Adrenal gland (tissue), 9 donors: ENCODE measurements at regions not wholly inside any gene's neighbourhood (a gene's known extent, or its start where the extent isn't known, plus 50 kb on each side); places are given as distances from the start of the nearest gene placed in this dataset.

Experiments
- DNase-seq, 7 donors: peaks; one replicate each; pipeline ENCODE4 v3.0.0-alpha.2; 2019 to 2020
- H3K27ac ChIP-seq, 5 donors: fragments of 200-600 bp; sonication (generic) in 4 of 5; 1 replicate in 3 of 5; 2 replicates in 2 of 5; pipeline versions ENCODE4 v1.5.1 to v1.8.0; 2016 to 2020; ENCODE audit warnings: mild to moderate bottlenecking in 1 of 5
- H3K27me3 ChIP-seq: fragments of 200-600 bp; 2 replicates; pipeline ENCODE4 v1.8.0; 2021
- H3K36me3 ChIP-seq, 2 donors: fragments of 200-600 bp; replicated peaks in 1 of 2; 1 replicate in 1 of 2; 2 replicates in 1 of 2; pipeline versions ENCODE4 v1.5.1 to v1.8.0; 2018 to 2022
- H3K4me1 ChIP-seq, 2 donors: fragments of 200-600 bp; replicated peaks in 1 of 2; 1 replicate in 1 of 2; 2 replicates in 1 of 2; pipeline versions ENCODE4 v1.5.1 to v1.8.0; 2018 to 2021
- H3K4me3 ChIP-seq, 4 donors: fragments of 200-600 bp; sonication (generic) in 3 of 4; one replicate each; pipeline ENCODE4 v1.5.1; 2016 to 2018
- H3K9me3 ChIP-seq, 3 donors: fragments of 200-600 bp; sonication (generic) in 1 of 3; replicated peaks in 1 of 3; 1 replicate in 2 of 3; 2 replicates in 1 of 3; pipeline versions ENCODE4 v1.5.1 to v1.8.0; 2016 to 2021
- CTCF ChIP-seq, 6 experiments: fragments of 450-650 bp in 4 of 6; fragments of 200-600 bp in 2 of 6; sonication (generic) in 1 of 6; IDR thresholded peaks; 1 replicate in 5 of 6; 2 replicates in 1 of 6; pipeline versions ENCODE4 v1.5.1 to v1.8.0; 2016 to 2021; ENCODE audit warnings: antibody characterized with exemption in 6 of 6, mild to moderate bottlenecking in 2 of 6, moderate library complexity in 1 of 6
- POLR2A ChIP-seq, 2 donors: fragments of 450-650 bp; IDR thresholded peaks; one replicate each; pipeline ENCODE4 v1.6.1; 2017; ENCODE audit warnings: antibody characterized with exemption in 2 of 2, mild to moderate bottlenecking in 2 of 2, moderate library complexity in 1 of 2
- WGBS, 4 donors: extraction: QIAGEN DNeasy Blood & Tissue Kit in 2 of 4; methylation state at CpG; one replicate each; pipeline versions ENCODE4 v1.1.5 to v1.1.7; 2013 to 2017; 5-methylcytosine and 5-hydroxymethylcytosine counted together
- intact Hi-C, 2 donors: fragments of 100-400 bp; cut with DNase I; formaldehyde crosslinking; loops; one replicate each; pipeline versions ENCODE4 v1.14.1 to v1.15.0; 2022 to 2023
- donor health status: healthy with polysubstance abuse.
- donor health status: Bipolar disorder and iron deficiency.
- donor health status: DM: yes; HTN: yes; CAD: no.
- donor health status: DM: no; HTN: no; CAD: no.
- donor health status: DM: no; HTN: no; CAD: no.

DNA sequence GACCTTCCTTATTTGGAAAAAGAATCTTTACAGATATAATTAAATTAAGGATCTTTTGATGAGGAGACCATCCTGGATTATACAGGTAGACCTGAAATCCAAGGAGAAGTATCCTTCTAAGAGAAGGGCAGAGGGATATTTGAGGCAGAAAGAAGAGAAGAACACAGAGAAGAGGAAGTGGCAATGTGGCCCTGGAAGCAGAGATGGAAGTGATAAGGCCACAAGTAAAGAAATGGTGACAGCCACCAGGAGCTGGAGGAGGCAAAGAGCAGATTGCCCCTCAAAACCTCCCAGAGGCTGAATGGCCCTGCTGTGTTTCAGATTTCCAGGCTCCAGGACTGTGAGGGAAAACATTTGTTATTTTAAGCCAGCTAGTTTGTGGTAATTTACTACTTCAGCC is 93.0 kb upstream of the ANKRD55 start:
- Histone ChIP-seq H3K9me3 (no peaks in the 10 kb centered on the region), H3K27me3 (peaks cover 2% of the 10 kb centered on the region), H3K27ac (no peak overlapping the region), H3K4me1 (no peaks in the 10 kb centered on the region), H3K36me3 (no peaks in the 10 kb centered on the region), H3K4me3 (no peak overlapping the region)
- intact Hi-C loops = no loop called here
- TF ChIP-seq POLR2A (IDR thresholded peaks at IDR 0.05) (no peak), CTCF (IDR thresholded peaks at IDR 0.05) (no peak)
- DNase-seq = no peak

DNA sequence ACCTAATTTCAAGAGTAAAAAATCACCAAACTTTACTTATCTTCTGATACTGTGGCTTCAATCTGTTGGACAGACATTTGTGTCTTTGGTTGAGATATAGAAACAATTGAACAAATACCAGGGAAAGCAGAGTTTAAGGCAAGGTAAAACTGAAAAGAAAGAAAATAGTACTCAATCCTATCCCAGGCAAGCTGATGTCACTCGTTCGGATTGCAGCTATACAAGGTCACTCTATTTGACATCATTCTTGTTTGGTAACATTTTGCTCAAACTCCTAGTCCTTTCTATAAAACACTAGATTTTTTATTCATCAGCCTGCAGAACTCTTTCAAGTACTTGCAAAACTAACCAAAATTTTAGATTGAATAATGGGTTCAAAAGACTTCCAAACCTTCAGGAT is 91.9 kb upstream of the ANKRD55 start:
- 44 to 78% (median 53%) methylated on average over 2 of the region's 2 CpGs for WGBS, 4 donors
- intact Hi-C loops = no loop called here
- no peak overlapping the region for H3K4me3 ChIP-seq
- peak in 1 of 7 donors; percentile 28 for DNase-seq
- H3K4me1 ChIP-seq = no peaks in the 10 kb centered on the region
- H3K27ac ChIP-seq = no peak overlapping the region
- H3K36me3 ChIP-seq = no peaks in the 10 kb centered on the region
- peaks cover 2% of the 10 kb centered on the region for H3K27me3 ChIP-seq
- TF ChIP-seq CTCF (IDR thresholded peaks at IDR 0.05) (no peak), POLR2A (IDR thresholded peaks at IDR 0.05) (no peak)
- H3K9me3 ChIP-seq = no peaks in the 10 kb centered on the region

DNA sequence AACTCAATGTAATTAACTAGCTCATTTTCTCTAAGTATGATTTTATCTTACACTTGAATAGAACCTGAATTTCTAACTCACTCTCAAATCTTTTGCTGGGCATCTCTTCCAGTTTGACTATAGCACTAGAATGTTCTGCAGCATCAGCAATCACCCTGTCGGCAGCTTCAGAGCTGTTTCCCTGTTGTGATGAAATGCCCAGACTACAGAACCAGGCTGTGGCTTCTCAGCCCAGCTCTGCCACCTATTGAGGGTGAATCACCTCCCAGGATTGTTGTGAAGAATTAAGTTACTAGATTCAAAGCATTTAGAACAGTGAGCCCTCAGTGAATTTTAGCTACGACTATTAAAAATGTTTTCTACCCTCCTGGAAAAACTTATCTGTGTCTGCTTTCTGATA is 90.4 kb upstream of the ANKRD55 start:
- Histone ChIP-seq H3K4me1 (no peaks in the 10 kb centered on the region), H3K27ac (no peak overlapping the region), H3K9me3 (no peaks in the 10 kb centered on the region), H3K27me3 (peaks cover 2% of the 10 kb centered on the region), H3K36me3 (no peaks in the 10 kb centered on the region), H3K4me3 (no peak overlapping the region)
- DNase-seq = no peak
- no peak for TF ChIP-seq CTCF (IDR thresholded peaks at IDR 0.05)
- no peak for TF ChIP-seq POLR2A (IDR thresholded peaks at IDR 0.05)
- intact Hi-C loops = no loop called here
- 63 to 86% (median 79%) methylated on average over 2 of the region's 2 CpGs for WGBS, 4 donors

GRCh38 chr5:56322592-56322991 is 89.5 kb upstream of the ANKRD55 start:
- intact Hi-C loops = no loop called here
- Histone ChIP-seq H3K9me3 (no peaks in the 10 kb centered on the region), H3K27ac (no peak overlapping the region), H3K36me3 (no peaks in the 10 kb centered on the region), H3K4me1 (no peaks in the 10 kb centered on the region), H3K4me3 (no peak overlapping the region), H3K27me3 (peaks cover 2% of the 10 kb centered on the region)
- 86 to 98% (median 93%) methylated on average over 4 to 10 of the region's 10 CpGs for WGBS, 4 donors
- no peak for TF ChIP-seq CTCF (IDR thresholded peaks at IDR 0.05)
- TF ChIP-seq POLR2A (IDR thresholded peaks at IDR 0.05) = no peak
- no peak for DNase-seq
